GM19328 (cell line): ENCODE measurements at regions not wholly inside any gene's neighbourhood (a gene's known extent, or its start where the extent isn't known, plus 50 kb on each side); places are given as distances from the start of the nearest gene placed in this dataset.

Experiments used
- ATAC-seq: cut with Tn5 transposase; IDR thresholded peaks from one replicate; pipeline ENCODE4 v1.9.1; 2021; ENCODE audit warnings: mild to moderate bottlenecking, moderate library complexity; ENCODE audit not compliant: unreplicated experiment

DNA sequence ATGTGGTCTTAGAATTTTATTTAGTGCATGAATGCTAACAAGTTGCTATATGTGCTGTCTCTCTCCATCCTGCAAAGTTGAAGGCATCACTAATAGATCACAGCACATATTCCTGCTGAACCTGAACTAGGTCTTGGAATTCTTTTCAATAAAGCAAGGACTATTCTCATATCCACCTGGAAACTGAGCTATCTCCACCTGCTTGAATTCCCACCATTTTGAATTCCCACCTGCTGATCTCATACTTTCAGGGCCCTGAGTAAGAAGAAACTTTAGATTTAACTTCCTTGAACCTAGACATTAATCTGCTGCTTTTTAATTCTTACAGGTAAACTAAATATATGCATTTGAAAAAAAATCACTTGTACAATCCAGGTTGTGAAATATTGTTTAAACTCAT is 445.3 kb upstream of the CCL2 start:
- ATAC-seq, result no peak

GRCh38 chr17:33811004-33811760 is 443.9 kb upstream of the CCL2 start:
- ATAC-seq, result no peak

GRCh38 chr17:33811984-33812577 is 443.0 kb upstream of the CCL2 start:
- ATAC-seq, result no peak

DNA sequence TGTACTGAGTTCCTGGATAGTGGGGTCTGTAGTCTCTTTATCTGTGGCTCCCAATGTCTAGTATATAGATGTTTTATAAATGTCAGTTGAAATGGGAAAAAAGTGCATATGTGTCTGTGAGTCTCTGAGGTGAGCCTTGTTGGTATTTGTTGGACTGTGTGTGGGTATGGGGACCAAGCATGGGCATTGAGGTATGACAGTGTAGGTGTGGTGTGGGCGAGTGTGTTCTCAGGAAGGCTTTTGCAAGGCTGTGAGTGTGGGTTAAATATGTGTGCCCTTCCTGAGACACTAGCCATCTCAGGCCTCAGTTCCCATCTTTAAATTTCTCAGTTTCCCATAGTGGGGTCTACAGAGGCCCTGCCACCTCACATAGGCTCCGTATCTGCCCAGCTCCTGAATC is 440.2 kb upstream of the CCL2 start:
- no peak for ATAC-seq

DNA sequence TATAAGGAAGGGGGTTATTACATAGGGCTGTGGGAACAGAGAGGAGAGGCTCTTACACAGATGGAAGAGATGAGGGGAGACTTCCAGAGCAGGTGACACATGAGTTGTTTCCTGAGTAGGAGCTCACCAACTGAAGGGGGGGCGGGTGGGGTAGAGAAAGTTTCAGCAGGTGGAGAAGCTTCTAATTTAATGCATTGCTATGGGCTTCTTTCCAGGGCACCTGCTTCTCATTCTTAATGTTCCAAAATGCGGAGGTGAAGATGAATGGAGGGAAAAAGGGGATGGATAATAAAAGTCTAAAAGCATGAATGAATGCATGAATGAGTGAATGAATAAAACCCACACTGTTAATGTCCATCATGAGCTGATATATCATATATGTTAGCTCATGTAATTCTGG is 439.0 kb upstream of the CCL2 start:
- no peak for ATAC-seq

- no peak for ATAC-seq
These were observed 438.1 kb upstream of the CCL2 start for GRCh38 chr17:33816842-33817617.

DNA sequence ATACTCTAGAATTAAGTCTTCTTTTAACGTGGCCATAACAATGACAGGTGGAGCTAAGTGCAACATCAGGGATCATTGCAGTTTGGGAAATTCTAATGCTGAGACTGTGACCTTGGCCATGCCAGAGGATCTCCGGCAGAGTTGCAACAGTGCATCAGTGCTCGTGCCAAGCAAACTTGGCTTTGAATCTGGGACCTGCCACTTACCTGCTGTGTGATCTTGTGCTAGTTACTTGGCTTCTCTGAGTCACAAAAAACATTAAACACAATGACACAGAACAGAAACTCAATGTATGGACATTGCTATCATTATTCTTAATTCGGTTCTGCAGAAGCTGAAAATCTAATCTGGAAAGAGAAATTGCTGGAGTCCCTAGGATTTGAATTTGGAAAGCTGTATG is 435.5 kb upstream of the CCL2 start:
- no peak for ATAC-seq

GRCh38 chr17:33832262-33832661 is 422.8 kb upstream of the CCL2 start:
- no peak for ATAC-seq

- ATAC-seq, result no peak
These were observed 417.8 kb upstream of the CCL2 start for GRCh38 chr17:33837281-33837680.

DNA sequence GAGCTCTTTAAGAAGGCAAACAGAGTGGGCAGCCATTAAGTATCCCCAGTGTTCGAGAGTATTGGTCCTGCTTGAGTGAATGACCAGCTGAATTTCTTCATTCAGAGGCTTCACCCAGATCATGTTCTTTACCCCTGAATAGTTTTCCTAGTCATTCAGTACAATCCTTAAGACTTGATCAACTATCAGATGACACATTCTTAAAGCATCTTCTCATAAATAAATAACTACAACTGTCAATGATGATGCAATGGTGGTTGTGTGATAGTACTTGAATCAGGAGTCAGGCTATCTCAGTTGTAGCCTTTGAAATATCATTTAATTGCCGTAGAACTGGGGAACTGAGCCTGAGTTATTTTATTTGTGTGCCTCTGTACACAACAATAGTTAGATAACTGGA is 416.8 kb upstream of the CCL2 start:
- no peak for ATAC-seq

DNA sequence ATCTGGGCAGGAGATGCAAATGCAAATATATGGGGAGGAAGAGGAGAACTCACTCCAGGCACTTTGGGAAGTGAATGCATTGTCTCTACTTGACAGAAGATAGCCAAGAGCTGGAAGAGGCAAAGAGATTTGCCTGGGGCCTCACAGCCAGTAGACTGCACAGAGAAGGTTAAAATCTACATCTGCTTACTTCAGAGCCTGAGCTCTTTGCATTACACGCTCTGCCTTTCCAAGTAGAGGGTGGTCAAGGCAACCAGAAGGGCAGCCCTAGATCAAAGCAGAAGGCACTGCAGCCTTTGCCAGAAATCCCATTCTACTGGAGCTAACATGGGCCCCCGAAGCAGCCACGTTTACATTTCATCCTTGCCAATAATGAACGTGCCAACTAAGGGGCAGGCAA is 407.2 kb upstream of the CCL2 start:
- no peak for ATAC-seq

GRCh38 chr17:33848433-33848832 is 406.7 kb upstream of the CCL2 start:
- no peak for ATAC-seq

- no peak for ATAC-seq
These were observed 400.5 kb upstream of the CCL2 start for GRCh38 chr17:33854596-33854995.

DNA sequence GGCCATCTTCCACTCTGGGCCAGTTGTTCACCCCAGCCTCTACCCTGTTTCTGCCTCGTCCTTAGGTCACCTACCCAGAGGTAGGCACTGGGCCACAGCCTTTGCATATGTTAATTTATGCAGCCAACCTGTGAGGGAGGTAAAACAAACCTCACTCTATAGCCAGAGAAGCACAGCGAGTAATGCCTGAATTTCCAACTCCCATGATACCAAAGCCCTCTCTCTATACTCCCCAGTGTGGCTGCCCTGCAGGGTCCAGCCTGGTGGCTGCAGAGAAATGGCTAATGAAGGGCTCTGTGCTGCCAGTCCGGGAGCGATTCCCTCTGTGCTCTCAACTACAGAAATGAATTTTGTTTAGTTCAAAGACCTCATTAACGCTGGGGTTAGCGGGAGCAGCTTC is 397.0 kb upstream of the CCL2 start:
- ATAC-seq, result no peak

DNA sequence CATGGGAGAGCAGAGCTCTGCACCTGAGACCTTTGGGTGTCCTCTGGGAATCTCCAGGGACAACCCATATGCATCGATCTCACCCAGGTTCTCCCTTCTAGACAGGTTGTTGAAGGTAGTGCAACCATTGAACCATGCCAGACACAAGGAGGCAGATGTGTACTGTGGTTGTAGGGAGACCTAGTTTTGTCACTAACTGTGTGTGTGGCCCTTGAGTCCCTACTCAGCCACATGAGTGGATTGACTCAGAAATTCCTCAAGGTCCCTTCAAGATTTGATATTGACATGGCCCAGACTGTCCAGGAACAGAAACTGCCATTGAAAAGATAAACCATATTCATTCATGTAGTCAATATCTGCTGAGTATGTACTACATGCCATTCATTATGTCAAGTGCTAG is 396.4 kb upstream of the CCL2 start:
- ATAC-seq, result no peak

DNA sequence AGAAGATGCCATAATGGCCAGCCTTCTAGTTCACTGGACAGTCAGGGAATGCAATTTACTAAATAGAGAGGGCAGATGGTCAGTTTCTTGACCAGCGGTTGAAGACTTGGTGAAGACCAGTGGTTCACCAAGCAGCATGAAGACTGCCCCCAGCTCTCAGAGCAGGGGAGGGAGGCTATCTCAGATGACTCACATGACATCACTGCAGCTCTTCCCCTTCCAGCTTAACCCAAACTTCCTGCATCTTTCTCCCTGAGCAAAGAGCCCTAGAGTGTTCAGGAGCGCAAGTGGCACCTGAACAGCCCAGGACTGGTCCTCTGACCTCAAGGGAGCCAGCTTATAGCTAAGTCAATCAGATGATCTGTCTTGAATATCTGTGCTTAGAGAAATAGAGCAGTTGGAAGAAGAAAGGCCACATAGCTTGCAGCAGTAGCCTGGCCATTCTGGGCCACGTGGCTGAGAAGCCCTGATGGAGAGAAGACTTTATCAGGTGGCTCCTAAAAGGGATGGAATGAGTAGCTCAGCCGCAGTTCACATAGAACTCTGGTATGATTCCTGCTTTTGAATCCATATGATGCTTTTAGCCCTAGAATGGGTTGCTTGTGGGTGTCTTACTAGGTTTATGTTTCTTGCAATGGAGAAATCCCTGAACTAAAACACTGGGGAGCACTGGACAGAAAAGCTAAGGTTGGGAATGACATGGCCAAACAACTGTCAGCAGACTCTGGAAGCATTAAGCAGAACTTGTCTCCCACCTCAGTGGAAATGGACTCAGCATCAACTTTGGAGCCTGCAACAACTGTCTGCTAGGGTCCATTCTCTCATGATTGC is 392.1 kb upstream of the CCL2 start:
- ATAC-seq, result no peak

DNA sequence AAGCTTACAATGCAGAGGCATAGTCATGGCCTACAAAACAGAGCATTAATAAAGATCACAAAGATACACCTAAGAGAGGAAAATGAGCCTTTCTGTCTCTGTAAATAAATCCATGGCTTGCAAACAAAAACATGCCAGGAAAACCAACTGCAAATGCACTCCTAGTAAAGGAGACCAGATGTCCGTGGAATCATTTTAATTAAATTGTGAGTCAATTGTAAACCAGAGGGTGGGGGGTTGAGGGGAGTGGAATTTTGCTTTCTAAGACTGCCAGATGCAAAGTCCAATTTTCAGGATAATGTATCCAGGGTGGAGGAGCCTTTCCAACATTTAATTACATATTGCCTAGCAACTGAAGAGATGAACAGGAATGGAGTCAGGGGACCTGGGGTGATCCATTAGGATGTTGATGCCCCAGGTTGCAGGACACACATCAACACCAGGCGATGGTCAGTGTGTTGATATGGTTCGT is 390.3 kb upstream of the CCL2 start:
- ATAC-seq, result no peak

- ATAC-seq, result no peak
These were observed 386.2 kb upstream of the CCL2 start for GRCh38 chr17:33868899-33869298.

- ATAC-seq, result no peak
These were observed 384.1 kb upstream of the CCL2 start for GRCh38 chr17:33870936-33871335.

- ATAC-seq, result no peak
These were observed 383.2 kb upstream of the CCL2 start for GRCh38 chr17:33871720-33872540.
